K562 (cell line): ENCODE measurements at regions not wholly inside any gene's neighbourhood (a gene's known extent, or its start where the extent isn't known, plus 50 kb on each side); places are given as distances from the start of the nearest gene placed in this dataset.

ENCODE experiments used
- HDAC6 ChIP-seq: IDR thresholded peaks from 2 replicates; pipeline ENCODE4 v1.6.1; 2012; ENCODE audit warnings: low read depth, mild to moderate bottlenecking, control low read depth, inconsistent platforms, low read length, moderate library complexity
- MECOM ChIP-seq: fragments of 250-450 bp; sonication (Bioruptor Pico); IDR thresholded peaks from 2 replicates; pipeline ENCODE4 v1.8.0; 2022; ENCODE audit warnings: inconsistent platforms
- TF ChIP-seq, protein P1 (sequence below), 2 experiments: IDR thresholded peaks; 2 replicates each; pipeline ENCODE4 v1.6.1; 2012; ENCODE audit warnings: improper control_type of control experiment in 2 of 2, low read depth in 2 of 2, low read length in 2 of 2, borderline replicate concordance in 1 of 2
- TF ChIP-seq, protein P2 (sequence below): sonication (generic); formaldehyde crosslinking; IDR thresholded peaks from 2 replicates; pipeline ENCODE4 v1.8.1; 2023; ENCODE audit warnings: mild to moderate bottlenecking, missing genetic modification reagents
- TF ChIP-seq, protein P3 (sequence below): fragments of 250-450 bp; sonication (Bioruptor Pico); IDR thresholded peaks from 2 replicates; pipeline ENCODE4 v1.4.0; 2020; ENCODE audit warnings: mild to moderate bottlenecking, moderate library complexity, borderline replicate concordance
- TF ChIP-seq, protein P4 (sequence below): IDR thresholded peaks from 2 replicates; pipeline ENCODE4 v1.6.1; 2012; ENCODE audit warnings: low read depth, low read length, improper control_type of control experiment, borderline replicate concordance

DNA sequence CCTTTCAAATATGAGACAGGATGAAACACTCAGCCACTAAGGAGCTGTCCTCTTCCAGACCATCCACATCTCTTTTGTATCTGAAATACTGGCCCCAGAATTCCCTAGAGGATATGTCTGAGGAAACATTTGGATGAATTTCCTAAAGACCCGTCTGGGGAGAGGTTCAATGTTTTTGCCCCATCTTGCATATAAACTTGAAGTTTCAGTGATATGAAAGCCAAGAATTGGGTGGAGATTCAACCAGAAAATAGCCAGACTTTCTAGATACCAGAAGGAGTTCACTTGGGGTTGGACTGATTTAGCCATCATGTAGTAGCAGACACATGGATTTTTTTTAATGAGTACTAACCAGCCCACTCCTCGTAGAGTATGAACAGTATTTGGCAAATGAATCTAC is 182.0 kb downstream of the PLPP3 start (continued):
- TF ChIP-seq, protein P1, sequence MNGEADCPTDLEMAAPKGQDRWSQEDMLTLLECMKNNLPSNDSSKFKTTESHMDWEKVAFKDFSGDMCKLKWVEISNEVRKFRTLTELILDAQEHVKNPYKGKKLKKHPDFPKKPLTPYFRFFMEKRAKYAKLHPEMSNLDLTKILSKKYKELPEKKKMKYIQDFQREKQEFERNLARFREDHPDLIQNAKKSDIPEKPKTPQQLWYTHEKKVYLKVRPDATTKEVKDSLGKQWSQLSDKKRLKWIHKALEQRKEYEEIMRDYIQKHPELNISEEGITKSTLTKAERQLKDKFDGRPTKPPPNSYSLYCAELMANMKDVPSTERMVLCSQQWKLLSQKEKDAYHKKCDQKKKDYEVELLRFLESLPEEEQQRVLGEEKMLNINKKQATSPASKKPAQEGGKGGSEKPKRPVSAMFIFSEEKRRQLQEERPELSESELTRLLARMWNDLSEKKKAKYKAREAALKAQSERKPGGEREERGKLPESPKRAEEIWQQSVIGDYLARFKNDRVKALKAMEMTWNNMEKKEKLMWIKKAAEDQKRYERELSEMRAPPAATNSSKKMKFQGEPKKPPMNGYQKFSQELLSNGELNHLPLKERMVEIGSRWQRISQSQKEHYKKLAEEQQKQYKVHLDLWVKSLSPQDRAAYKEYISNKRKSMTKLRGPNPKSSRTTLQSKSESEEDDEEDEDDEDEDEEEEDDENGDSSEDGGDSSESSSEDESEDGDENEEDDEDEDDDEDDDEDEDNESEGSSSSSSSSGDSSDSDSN (IDR thresholded peaks at IDR 0.05; ENCODE audit: borderline replicate concordance in 1 of 2, low read depth in 2 of 2, low read length in 2 of 2): no peak
- TF ChIP-seq HDAC6 (no peak), MECOM (CRISPR knock-in tag) (no peak)
- TF ChIP-seq, protein P2, sequence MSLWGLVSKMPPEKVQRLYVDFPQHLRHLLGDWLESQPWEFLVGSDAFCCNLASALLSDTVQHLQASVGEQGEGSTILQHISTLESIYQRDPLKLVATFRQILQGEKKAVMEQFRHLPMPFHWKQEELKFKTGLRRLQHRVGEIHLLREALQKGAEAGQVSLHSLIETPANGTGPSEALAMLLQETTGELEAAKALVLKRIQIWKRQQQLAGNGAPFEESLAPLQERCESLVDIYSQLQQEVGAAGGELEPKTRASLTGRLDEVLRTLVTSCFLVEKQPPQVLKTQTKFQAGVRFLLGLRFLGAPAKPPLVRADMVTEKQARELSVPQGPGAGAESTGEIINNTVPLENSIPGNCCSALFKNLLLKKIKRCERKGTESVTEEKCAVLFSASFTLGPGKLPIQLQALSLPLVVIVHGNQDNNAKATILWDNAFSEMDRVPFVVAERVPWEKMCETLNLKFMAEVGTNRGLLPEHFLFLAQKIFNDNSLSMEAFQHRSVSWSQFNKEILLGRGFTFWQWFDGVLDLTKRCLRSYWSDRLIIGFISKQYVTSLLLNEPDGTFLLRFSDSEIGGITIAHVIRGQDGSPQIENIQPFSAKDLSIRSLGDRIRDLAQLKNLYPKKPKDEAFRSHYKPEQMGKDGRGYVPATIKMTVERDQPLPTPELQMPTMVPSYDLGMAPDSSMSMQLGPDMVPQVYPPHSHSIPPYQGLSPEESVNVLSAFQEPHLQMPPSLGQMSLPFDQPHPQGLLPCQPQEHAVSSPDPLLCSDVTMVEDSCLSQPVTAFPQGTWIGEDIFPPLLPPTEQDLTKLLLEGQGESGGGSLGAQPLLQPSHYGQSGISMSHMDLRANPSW: no peak
- TF ChIP-seq, protein P3, sequence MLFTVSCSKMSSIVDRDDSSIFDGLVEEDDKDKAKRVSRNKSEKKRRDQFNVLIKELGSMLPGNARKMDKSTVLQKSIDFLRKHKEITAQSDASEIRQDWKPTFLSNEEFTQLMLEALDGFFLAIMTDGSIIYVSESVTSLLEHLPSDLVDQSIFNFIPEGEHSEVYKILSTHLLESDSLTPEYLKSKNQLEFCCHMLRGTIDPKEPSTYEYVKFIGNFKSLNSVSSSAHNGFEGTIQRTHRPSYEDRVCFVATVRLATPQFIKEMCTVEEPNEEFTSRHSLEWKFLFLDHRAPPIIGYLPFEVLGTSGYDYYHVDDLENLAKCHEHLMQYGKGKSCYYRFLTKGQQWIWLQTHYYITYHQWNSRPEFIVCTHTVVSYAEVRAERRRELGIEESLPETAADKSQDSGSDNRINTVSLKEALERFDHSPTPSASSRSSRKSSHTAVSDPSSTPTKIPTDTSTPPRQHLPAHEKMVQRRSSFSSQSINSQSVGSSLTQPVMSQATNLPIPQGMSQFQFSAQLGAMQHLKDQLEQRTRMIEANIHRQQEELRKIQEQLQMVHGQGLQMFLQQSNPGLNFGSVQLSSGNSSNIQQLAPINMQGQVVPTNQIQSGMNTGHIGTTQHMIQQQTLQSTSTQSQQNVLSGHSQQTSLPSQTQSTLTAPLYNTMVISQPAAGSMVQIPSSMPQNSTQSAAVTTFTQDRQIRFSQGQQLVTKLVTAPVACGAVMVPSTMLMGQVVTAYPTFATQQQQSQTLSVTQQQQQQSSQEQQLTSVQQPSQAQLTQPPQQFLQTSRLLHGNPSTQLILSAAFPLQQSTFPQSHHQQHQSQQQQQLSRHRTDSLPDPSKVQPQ (CRISPR knock-in tag): no peak
- TF ChIP-seq, protein P4, sequence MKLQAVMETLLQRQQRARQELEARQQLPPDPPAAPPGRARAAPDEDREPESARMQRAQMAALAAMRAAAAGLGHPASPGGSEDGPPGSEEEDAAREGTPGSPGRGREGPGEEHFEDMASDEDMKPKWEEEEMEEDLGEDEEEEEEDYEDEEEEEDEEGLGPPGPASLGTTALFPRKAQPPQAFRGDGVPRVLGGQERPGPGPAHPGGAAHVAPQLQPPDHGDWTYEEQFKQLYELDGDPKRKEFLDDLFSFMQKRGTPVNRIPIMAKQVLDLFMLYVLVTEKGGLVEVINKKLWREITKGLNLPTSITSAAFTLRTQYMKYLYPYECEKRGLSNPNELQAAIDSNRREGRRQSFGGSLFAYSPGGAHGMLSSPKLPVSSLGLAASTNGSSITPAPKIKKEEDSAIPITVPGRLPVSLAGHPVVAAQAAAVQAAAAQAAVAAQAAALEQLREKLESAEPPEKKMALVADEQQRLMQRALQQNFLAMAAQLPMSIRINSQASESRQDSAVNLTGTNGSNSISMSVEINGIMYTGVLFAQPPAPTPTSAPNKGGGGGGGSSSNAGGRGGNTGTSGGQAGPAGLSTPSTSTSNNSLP: no peak
